Trophoblast cell (in vitro differentiated cells and primary cell): ENCODE measurements at regions not wholly inside any gene's neighbourhood (a gene's known extent, or its start where the extent isn't known, plus 50 kb on each side); places are given as distances from the start of the nearest gene placed in this dataset.

Source experiments
- DNase-seq, 2 donors: peaks; one replicate each; pipeline ENCODE4 v3.0.0-alpha.2; 2016
- H2AFZ ChIP-seq: 2 replicates; pipeline ENCODE4 v1.6.1; 2013; ENCODE audit warnings: low read length, moderate library complexity, mild to moderate bottlenecking; ENCODE audit not compliant: insufficient read depth, poor library complexity
- H2AK5ac ChIP-seq: 2 replicates; pipeline ENCODE4 v1.6.1; 2013; ENCODE audit warnings: mild to moderate bottlenecking, low read length
- H2BK120ac ChIP-seq: 2 replicates; pipeline ENCODE4 v1.6.1; 2013; ENCODE audit warnings: low read length, mild to moderate bottlenecking, moderate library complexity; ENCODE audit not compliant: insufficient read depth, poor library complexity
- H2BK12ac ChIP-seq: 2 replicates; pipeline ENCODE4 v1.6.1; 2013; ENCODE audit warnings: mild to moderate bottlenecking, low read length, moderate library complexity
- H2BK5ac ChIP-seq: 2 replicates; pipeline ENCODE4 v1.6.1; 2013; ENCODE audit warnings: low read length, low read depth, moderate library complexity, mild to moderate bottlenecking; ENCODE audit not compliant: poor library complexity
- H3K14ac ChIP-seq: 2 replicates; pipeline ENCODE4 v1.6.1; 2013; ENCODE audit warnings: mild to moderate bottlenecking, low read length
- H3K18ac ChIP-seq: 2 replicates; pipeline ENCODE4 v1.6.1; 2013; ENCODE audit warnings: mild to moderate bottlenecking, low read length
- H3K23ac ChIP-seq: 2 replicates; pipeline ENCODE4 v1.6.1; 2013; ENCODE audit warnings: low read length
- H3K27ac ChIP-seq: 2 replicates; pipeline ENCODE4 v1.5.1; 2013; ENCODE audit warnings: low read depth, mild to moderate bottlenecking, inconsistent platforms, low read length, moderate library complexity
- H3K27me3 ChIP-seq: 2 replicates; pipeline ENCODE4 v1.6.1; 2013; ENCODE audit warnings: inconsistent platforms, mild to moderate bottlenecking, low read length, moderate library complexity; ENCODE audit not compliant: insufficient read depth
- H3K36me3 ChIP-seq, 2 experiments: 1 replicate in 1 of 2; 2 replicates in 1 of 2; pipeline ENCODE4 v1.6.1; 2013; ENCODE audit warnings: low read length in 2 of 2, mild to moderate bottlenecking in 2 of 2, moderate library complexity in 1 of 2; ENCODE audit not compliant: insufficient read depth in 2 of 2, control insufficient read depth in 1 of 2
- H3K4ac ChIP-seq: 2 replicates; pipeline ENCODE4 v1.6.1; 2013; ENCODE audit warnings: low read depth, mild to moderate bottlenecking, low read length, moderate library complexity
- H3K4me1 ChIP-seq, 2 experiments: 1 replicate in 1 of 2; 2 replicates in 1 of 2; pipeline ENCODE4 v1.6.1; 2013; ENCODE audit warnings: low read length in 2 of 2, mild to moderate bottlenecking in 2 of 2, moderate library complexity in 1 of 2; ENCODE audit not compliant: insufficient read depth in 2 of 2, control insufficient read depth in 1 of 2
- H3K4me2 ChIP-seq: 2 replicates; pipeline ENCODE4 v1.6.1; 2013; ENCODE audit warnings: inconsistent platforms, mild to moderate bottlenecking, low read length, moderate library complexity
- H3K4me3 ChIP-seq: 2 replicates; pipeline ENCODE4 v1.5.1; 2013; ENCODE audit warnings: mild to moderate bottlenecking, low read depth, low read length, inconsistent platforms
- H3K79me1 ChIP-seq: one replicate; pipeline ENCODE4 v1.6.1; 2013; ENCODE audit warnings: low read length
- H3K79me2 ChIP-seq: 2 replicates; pipeline ENCODE4 v1.6.1; 2013; ENCODE audit warnings: low read length, mild to moderate bottlenecking; ENCODE audit not compliant: control insufficient read depth, insufficient read depth, poor library complexity
- H3K9ac ChIP-seq: 2 replicates; pipeline ENCODE4 v1.6.1; 2013; ENCODE audit warnings: mild to moderate bottlenecking, low read length
- H3K9me3 ChIP-seq: 2 replicates; pipeline ENCODE4 v1.6.1; 2013; ENCODE audit warnings: low read depth, mild to moderate bottlenecking, control low read depth, inconsistent platforms, low read length; ENCODE audit not compliant: insufficient read depth
- H4K12ac ChIP-seq: 2 replicates; pipeline ENCODE4 v1.6.1; 2013; ENCODE audit warnings: low read depth, mild to moderate bottlenecking, low read length, moderate library complexity
- H4K8ac ChIP-seq: 2 replicates; pipeline ENCODE4 v1.6.1; 2013; ENCODE audit warnings: low read depth, mild to moderate bottlenecking, low read length, moderate library complexity
- H4K91ac ChIP-seq: one replicate; pipeline ENCODE4 v1.6.1; 2013; ENCODE audit warnings: low read depth, mild to moderate bottlenecking, low read length, moderate library complexity
- WGBS: extraction: QIAGEN DNeasy Blood & Tissue Kit; methylation state at CpG from one replicate; pipeline ENCODE4 v1.1.7; 2013; ENCODE audit warnings: missing lambda C conversion rate; ENCODE audit not compliant: insufficient read length, insufficient coverage; ENCODE audit errors: extremely low coverage; 5-methylcytosine and 5-hydroxymethylcytosine counted together

- Histone ChIP-seq H3K4me1 (no peaks in the 10 kb centered on the region), H3K18ac (no peak overlapping the region), H3K27ac (no peak overlapping the region), H3K9me3 (no peaks in the 10 kb centered on the region), H4K91ac (no peak overlapping the region), H4K12ac (no peak overlapping the region), H3K9ac (no peak overlapping the region), H3K4ac (no peak overlapping the region), H3K79me2 (no peaks in the 10 kb centered on the region), H3K4me2 (no peak overlapping the region), H3K4me3 (no peak overlapping the region), H3K79me1 (no peaks in the 10 kb centered on the region), H2BK5ac (no peak overlapping the region), H2BK12ac (no peak overlapping the region), H2AK5ac (no peak overlapping the region), H3K27me3 (no peaks in the 10 kb centered on the region), H3K36me3 (no peaks in the 10 kb centered on the region), H3K23ac (no peak overlapping the region), H4K8ac (no peak overlapping the region), H3K14ac (no peak overlapping the region), H2AFZ (no peak overlapping the region), H2BK120ac (no peak overlapping the region)
- no CpG with 5 or more reads among the region's 1 CpG for WGBS
- no peak for DNase-seq
Measured at GRCh38 chr4:162560073-162560472, 396.3 kb upstream of the FSTL5 start.

GRCh38 chr4:162557516-162558106, 393.8 kb upstream of the FSTL5 start:
- no CpG with 5 or more reads among the region's 4 CpGs for WGBS
- H3K27me3 ChIP-seq, result no peaks in the 10 kb centered on the region
- H3K4me3 ChIP-seq, result no peak overlapping the region
- no peak overlapping the region for H4K8ac ChIP-seq
- H2BK12ac ChIP-seq, result no peak overlapping the region
- H3K79me2 ChIP-seq, result no peaks in the 10 kb centered on the region
- no peak overlapping the region for H2AK5ac ChIP-seq
- no peaks in the 10 kb centered on the region for H3K36me3 ChIP-seq
- no peak overlapping the region for H2AFZ ChIP-seq
- no peak overlapping the region for H4K91ac ChIP-seq
- no peaks in the 10 kb centered on the region for H3K79me1 ChIP-seq
- no peak overlapping the region for H3K9ac ChIP-seq
- no peak overlapping the region for H3K4ac ChIP-seq
- no peak overlapping the region for H2BK120ac ChIP-seq
- no peak overlapping the region for H3K14ac ChIP-seq
- H3K4me1 ChIP-seq, result no peaks in the 10 kb centered on the region
- H4K12ac ChIP-seq, result no peak overlapping the region
- H3K18ac ChIP-seq, result no peak overlapping the region
- H3K9me3 ChIP-seq, result no peaks in the 10 kb centered on the region
- H3K27ac ChIP-seq, result no peak overlapping the region
- no peak overlapping the region for H3K23ac ChIP-seq
- H3K4me2 ChIP-seq, result no peak overlapping the region
- no peak for DNase-seq
- H2BK5ac ChIP-seq, result no peak overlapping the region

GRCh38 chr4:162535121-162535520, 371.3 kb upstream of the FSTL5 start:
- Histone ChIP-seq H2AFZ (no peak overlapping the region), H3K79me2 (no peaks in the 10 kb centered on the region), H3K4ac (no peak overlapping the region), H3K9me3 (no peaks in the 10 kb centered on the region), H2BK120ac (no peak overlapping the region), H3K4me3 (no peak overlapping the region), H3K9ac (no peak overlapping the region), H3K27ac (no peak overlapping the region), H2AK5ac (no peak overlapping the region), H4K12ac (no peak overlapping the region), H3K4me2 (no peak overlapping the region), H3K23ac (no peak overlapping the region), H3K18ac (no peak overlapping the region), H2BK5ac (no peak overlapping the region), H3K14ac (no peak overlapping the region), H3K36me3 (no peaks in the 10 kb centered on the region), H4K91ac (no peak overlapping the region), H4K8ac (no peak overlapping the region), H3K27me3 (no peaks in the 10 kb centered on the region), H3K4me1 (no peaks in the 10 kb centered on the region), H3K79me1 (no peaks in the 10 kb centered on the region), H2BK12ac (no peak overlapping the region)
- no CpG with 5 or more reads among the region's 1 CpG for WGBS
- no peak for DNase-seq

GRCh38 chr4:162523171-162523570, 359.4 kb upstream of the FSTL5 start:
- H2AK5ac ChIP-seq, result no peak overlapping the region
- H4K12ac ChIP-seq, result no peak overlapping the region
- DNase-seq, result no peak
- no peak overlapping the region for H3K4me2 ChIP-seq
- no peak overlapping the region for H3K14ac ChIP-seq
- H4K8ac ChIP-seq, result no peak overlapping the region
- H3K36me3 ChIP-seq, result no peaks in the 10 kb centered on the region
- WGBS, result no CpG with 5 or more reads among the region's 4 CpGs
- H3K27ac ChIP-seq, result no peak overlapping the region
- H2BK5ac ChIP-seq, result no peak overlapping the region
- no peak overlapping the region for H3K18ac ChIP-seq
- no peak overlapping the region for H3K4me3 ChIP-seq
- no peak overlapping the region for H2BK120ac ChIP-seq
- H2BK12ac ChIP-seq, result no peak overlapping the region
- H3K27me3 ChIP-seq, result no peaks in the 10 kb centered on the region
- no peaks in the 10 kb centered on the region for H3K79me1 ChIP-seq
- H3K9ac ChIP-seq, result no peak overlapping the region
- no peak overlapping the region for H4K91ac ChIP-seq
- no peaks in the 10 kb centered on the region for H3K79me2 ChIP-seq
- no peak overlapping the region for H3K4ac ChIP-seq
- no peaks in the 10 kb centered on the region for H3K9me3 ChIP-seq
- H2AFZ ChIP-seq, result no peak overlapping the region
- H3K4me1 ChIP-seq, result no peaks in the 10 kb centered on the region
- H3K23ac ChIP-seq, result no peak overlapping the region
